ENCODE measurements at regions not wholly inside any gene's neighbourhood (a gene's known extent, or its start where the extent isn't known, plus 50 kb on each side); places are given as distances from the start of the nearest gene placed in this dataset.

DNA sequence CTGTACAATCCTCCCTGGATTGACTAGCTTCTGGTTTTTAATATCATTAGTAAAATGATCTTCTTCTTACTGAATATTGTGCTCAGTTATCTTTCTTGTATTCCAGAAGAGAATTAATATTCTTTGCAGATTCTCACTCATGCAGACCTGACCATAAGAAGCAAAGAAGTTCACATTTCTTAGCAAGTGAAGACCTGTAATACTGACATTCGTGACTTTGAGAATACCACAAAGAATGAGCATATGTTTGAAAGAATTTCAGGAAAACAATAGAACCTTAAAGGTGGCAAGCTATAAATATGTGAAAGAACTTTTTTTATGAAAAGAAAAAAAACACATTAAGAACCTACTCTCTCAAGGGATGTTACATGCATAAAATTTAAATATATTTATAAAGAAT is 371.6 kb downstream of the JRKL start:
- no peaks in the 10 kb centered on the region for H3K4me1 ChIP-seq (ENCODE audit: insufficient read depth, low read length)
- H3K9ac ChIP-seq (ENCODE audit: low read depth, low read length), result no peak overlapping the region
- no peaks in the 10 kb centered on the region for H3K9me3 ChIP-seq (ENCODE audit: control insufficient read depth, insufficient read depth, low read length)
- no peaks in the 10 kb centered on the region for H3K36me3 ChIP-seq (ENCODE audit: insufficient read depth, low read length)

GRCh38 chr11:96763244-96763643 is 373.4 kb downstream of the JRKL start:
- H3K9me3 ChIP-seq (ENCODE audit: control insufficient read depth, insufficient read depth, low read length), result no peaks in the 10 kb centered on the region
- H3K4me1 ChIP-seq (ENCODE audit: insufficient read depth, low read length), result no peaks in the 10 kb centered on the region
- H3K9ac ChIP-seq (ENCODE audit: low read depth, low read length), result no peak overlapping the region
- H3K36me3 ChIP-seq (ENCODE audit: insufficient read depth, low read length), result no peaks in the 10 kb centered on the region

GRCh38 chr11:96778272-96778671 is 388.5 kb downstream of the JRKL start:
- 0 out of 2 replicates have a peak, but pooled peaks cover 3% of the 10 kb centered on the region for H3K4me1 ChIP-seq (ENCODE audit: insufficient read depth, low read length)
- H3K36me3 ChIP-seq (ENCODE audit: insufficient read depth, low read length), result no peaks in the 10 kb centered on the region
- H3K9ac ChIP-seq (ENCODE audit: low read depth, low read length), result no peak overlapping the region
- no peaks in the 10 kb centered on the region for H3K9me3 ChIP-seq (ENCODE audit: control insufficient read depth, insufficient read depth, low read length)

- Histone ChIP-seq H3K9ac (ENCODE audit: low read depth, low read length) (no peak overlapping the region), H3K4me1 (ENCODE audit: insufficient read depth, low read length) (0 out of 2 replicates have a peak, but pooled peaks cover 3% of the 10 kb centered on the region), H3K9me3 (ENCODE audit: control insufficient read depth, insufficient read depth, low read length) (no peaks in the 10 kb centered on the region), H3K36me3 (ENCODE audit: insufficient read depth, low read length) (no peaks in the 10 kb centered on the region)
Measured at GRCh38 chr11:96779030-96779429, 389.2 kb downstream of the JRKL start.

DNA sequence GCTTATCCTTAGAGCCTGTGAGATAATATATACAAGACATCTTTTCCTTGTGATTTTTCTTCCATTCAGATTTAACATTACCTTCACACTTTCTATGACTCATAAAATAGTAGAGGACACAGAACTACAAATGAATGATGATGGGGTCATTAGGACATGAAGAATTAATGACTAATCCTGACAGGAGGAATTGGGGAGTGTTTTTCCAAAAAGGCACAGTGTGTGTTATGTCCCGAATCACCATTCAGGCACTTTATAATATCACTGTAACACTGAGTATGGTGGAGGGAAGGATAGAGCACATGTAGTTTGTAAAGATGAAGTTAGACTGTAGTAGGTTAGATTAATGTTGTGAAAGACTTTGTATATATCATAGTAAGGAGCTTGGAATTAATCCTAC is 391.3 kb downstream of the JRKL start:
- H3K9me3 ChIP-seq (ENCODE audit: control insufficient read depth, insufficient read depth, low read length), result no peaks in the 10 kb centered on the region
- H3K4me1 ChIP-seq (ENCODE audit: insufficient read depth, low read length), result 0 out of 2 replicates have a peak, but pooled peaks cover 3% of the 10 kb centered on the region
- H3K9ac ChIP-seq (ENCODE audit: low read depth, low read length), result no peak overlapping the region
- H3K36me3 ChIP-seq (ENCODE audit: insufficient read depth, low read length), result no peaks in the 10 kb centered on the region

DNA sequence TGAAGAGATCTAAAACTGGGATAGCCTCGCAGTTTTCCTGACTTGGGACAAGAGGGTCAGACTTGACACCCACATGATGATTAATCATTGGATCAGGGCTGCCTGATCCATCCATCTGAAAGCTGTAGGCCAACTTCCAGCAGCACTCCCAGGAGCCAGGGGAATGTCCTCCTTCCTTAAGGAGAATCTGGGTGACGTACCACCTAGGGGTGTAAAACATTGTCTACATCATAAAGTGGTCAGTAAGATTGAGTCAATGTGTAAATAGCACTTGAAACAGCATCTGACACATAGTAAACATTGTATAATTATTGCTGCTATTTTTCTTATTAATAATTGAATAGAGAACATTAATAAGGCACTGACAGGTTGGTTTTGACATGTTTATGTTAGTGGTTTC is 392.8 kb downstream of the JRKL start:
- H3K9ac ChIP-seq (ENCODE audit: low read depth, low read length), result no peak overlapping the region
- no peaks in the 10 kb centered on the region for H3K9me3 ChIP-seq (ENCODE audit: control insufficient read depth, insufficient read depth, low read length)
- H3K4me1 ChIP-seq (ENCODE audit: insufficient read depth, low read length), result 0 out of 2 replicates have a peak, but pooled peaks cover 3% of the 10 kb centered on the region
- no peaks in the 10 kb centered on the region; the same call in 1 of the 2 replicates for H3K36me3 ChIP-seq (ENCODE audit: insufficient read depth, low read length)

DNA sequence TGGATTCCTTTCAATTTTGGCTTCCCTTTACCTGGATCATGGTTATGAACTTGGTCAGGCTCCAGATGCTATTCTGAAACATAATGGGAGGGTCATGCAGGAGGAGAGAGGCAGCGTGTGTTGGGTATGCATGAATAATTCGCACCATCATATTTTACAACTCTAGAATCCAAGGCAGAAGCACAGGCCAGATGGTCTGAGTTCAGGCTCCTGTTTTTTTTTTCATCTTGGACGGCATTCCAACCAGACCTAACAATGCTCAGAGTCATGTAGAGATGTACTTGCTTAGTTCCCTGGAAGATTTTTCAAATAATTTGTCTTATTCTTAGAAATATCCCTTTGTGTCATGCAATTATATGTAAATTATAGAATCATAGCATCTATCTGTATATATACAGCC is 393.5 kb downstream of the JRKL start:
- no peaks in the 10 kb centered on the region for H3K9me3 ChIP-seq (ENCODE audit: control insufficient read depth, insufficient read depth, low read length)

GRCh38 chr11:96785073-96785472 is 395.3 kb downstream of the JRKL start:
- Histone ChIP-seq H3K9me3 (ENCODE audit: control insufficient read depth, insufficient read depth, low read length) (no peaks in the 10 kb centered on the region), H3K9ac (ENCODE audit: low read depth, low read length) (no peak overlapping the region), H3K36me3 (ENCODE audit: insufficient read depth, low read length) (no peaks in the 10 kb centered on the region; the same call in 1 of the 2 replicates), H3K4me1 (ENCODE audit: insufficient read depth, low read length) (no peaks in the 10 kb centered on the region)

More for the DNA sequence above, 393.5 kb downstream of the JRKL start:
- Histone ChIP-seq H3K4me1 (ENCODE audit: insufficient read depth, low read length) (no peaks in the 10 kb centered on the region), H3K36me3 (ENCODE audit: insufficient read depth, low read length) (no peaks in the 10 kb centered on the region; the same call in 1 of the 2 replicates), H3K9ac (ENCODE audit: low read depth, low read length) (no peak overlapping the region)

DNA sequence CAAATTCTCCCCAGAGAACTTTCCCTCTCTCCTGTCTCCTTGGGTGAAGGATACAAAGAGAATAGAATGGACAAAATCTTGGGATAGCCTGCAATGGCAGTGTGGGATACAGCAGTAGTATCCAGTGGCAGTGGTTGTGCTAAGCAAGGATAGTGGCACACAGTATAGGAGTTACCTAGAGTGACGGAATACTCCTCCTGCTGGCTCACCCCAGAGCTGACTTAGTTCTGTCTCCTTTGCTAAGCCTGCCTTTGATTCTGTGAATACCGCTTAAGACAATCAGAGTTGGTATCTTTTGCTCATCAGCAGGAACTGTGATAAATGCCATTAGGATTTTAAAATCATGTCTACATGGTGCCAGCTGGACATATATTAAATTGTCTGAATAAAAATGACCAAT is 404.3 kb downstream of the JRKL start:
- no peak overlapping the region for H3K9ac ChIP-seq (ENCODE audit: low read depth, low read length)
- no peaks in the 10 kb centered on the region for H3K4me1 ChIP-seq (ENCODE audit: insufficient read depth, low read length)

DNA sequence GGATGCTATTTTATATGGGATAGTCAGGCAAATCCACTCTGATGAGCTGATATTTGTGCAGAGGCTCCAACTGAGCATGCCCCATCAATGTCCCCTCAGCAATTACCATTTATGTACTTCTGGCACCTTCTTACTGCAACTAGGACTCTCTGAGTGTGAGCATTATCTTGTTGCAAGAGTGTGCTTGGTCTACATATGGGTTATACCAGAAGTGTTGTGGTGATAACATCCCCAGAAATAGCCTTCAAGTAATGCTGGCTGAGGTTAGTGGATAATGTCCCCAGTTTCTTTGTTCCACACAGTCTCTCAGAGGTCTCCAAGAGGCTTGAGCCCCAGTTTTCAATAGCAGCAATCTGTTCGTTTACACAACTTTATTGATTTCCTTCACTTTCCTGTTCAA is 408.6 kb downstream of the JRKL start:
- H3K4me1 ChIP-seq (ENCODE audit: insufficient read depth, low read length), result no peaks in the 10 kb centered on the region
- H3K36me3 ChIP-seq (ENCODE audit: insufficient read depth, low read length), result no peaks in the 10 kb centered on the region
- no peak overlapping the region for H3K9ac ChIP-seq (ENCODE audit: low read depth, low read length)
- no peaks in the 10 kb centered on the region for H3K9me3 ChIP-seq (ENCODE audit: control insufficient read depth, insufficient read depth, low read length)

More for the DNA sequence above, 404.3 kb downstream of the JRKL start:
- H3K36me3 ChIP-seq (ENCODE audit: insufficient read depth, low read length), result no peaks in the 10 kb centered on the region
- H3K9me3 ChIP-seq (ENCODE audit: control insufficient read depth, insufficient read depth, low read length), result no peaks in the 10 kb centered on the region

DNA sequence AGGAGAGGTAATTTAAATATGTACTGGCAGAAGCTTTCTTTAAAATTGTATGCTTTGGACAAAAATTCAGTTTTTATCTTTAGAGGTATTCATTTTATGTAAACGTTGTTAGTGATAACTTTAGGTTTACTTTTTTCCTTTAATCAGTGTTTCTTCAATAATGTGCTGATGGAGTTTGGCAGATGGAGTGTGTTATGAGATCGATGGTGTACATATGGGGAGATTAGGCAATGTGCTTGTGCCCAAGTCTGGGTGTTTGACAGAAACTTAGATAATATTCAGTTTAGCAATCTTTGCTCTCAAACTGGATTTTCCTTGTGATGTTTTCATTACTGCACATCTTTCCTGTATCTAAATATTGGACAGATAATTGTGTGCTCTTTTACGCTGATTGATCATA is 425.4 kb downstream of the JRKL start:
- H3K36me3 ChIP-seq (ENCODE audit: insufficient read depth, low read length), result no peaks in the 10 kb centered on the region
- no peaks in the 10 kb centered on the region for H3K4me1 ChIP-seq (ENCODE audit: insufficient read depth, low read length)
- H3K9me3 ChIP-seq (ENCODE audit: control insufficient read depth, insufficient read depth, low read length), result no peaks in the 10 kb centered on the region; the same call in 1 of the 2 replicates
- no peak overlapping the region for H3K9ac ChIP-seq (ENCODE audit: low read depth, low read length)

- Histone ChIP-seq H3K36me3 (ENCODE audit: insufficient read depth, low read length) (no peaks in the 10 kb centered on the region), H3K9ac (ENCODE audit: low read depth, low read length) (no peak overlapping the region), H3K9me3 (ENCODE audit: control insufficient read depth, insufficient read depth, low read length) (no peaks in the 10 kb centered on the region), H3K4me1 (ENCODE audit: insufficient read depth, low read length) (no peaks in the 10 kb centered on the region)
Measured at GRCh38 chr11:96817482-96818399, 427.9 kb downstream of the JRKL start.

GRCh38 chr11:96827164-96827563 is 437.4 kb downstream of the JRKL start:
- H3K9me3 ChIP-seq (ENCODE audit: control insufficient read depth, insufficient read depth, low read length), result no peaks in the 10 kb centered on the region
- H3K36me3 ChIP-seq (ENCODE audit: insufficient read depth, low read length), result no peaks in the 10 kb centered on the region
- H3K4me1 ChIP-seq (ENCODE audit: insufficient read depth, low read length), result no peaks in the 10 kb centered on the region
- no peak overlapping the region for H3K9ac ChIP-seq (ENCODE audit: low read depth, low read length)

DNA sequence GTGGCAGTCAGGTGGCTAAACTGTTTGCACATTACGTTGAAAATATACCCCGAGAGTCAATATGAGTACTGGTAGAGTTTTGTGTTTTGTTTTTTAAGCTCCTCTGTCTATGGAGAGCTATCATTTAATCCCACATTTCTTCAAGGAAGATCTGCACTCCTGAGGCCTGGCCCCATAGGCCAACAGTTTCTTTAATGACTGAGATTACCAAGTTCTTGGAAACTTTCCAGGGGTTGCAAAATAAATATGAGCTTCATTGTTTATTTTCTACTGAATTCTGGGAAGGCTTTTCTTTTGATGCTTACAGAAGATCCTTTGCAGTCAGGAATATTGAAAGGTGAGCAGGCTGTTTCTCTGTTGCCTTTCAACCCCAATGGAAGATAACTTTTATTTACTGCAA is 452.0 kb downstream of the JRKL start:
- H3K4me1 ChIP-seq (ENCODE audit: insufficient read depth, low read length), result no peaks in the 10 kb centered on the region
- H3K36me3 ChIP-seq (ENCODE audit: insufficient read depth, low read length), result no peaks in the 10 kb centered on the region
- no peak overlapping the region for H3K9ac ChIP-seq (ENCODE audit: low read depth, low read length)
- H3K9me3 ChIP-seq (ENCODE audit: control insufficient read depth, insufficient read depth, low read length), result no peaks in the 10 kb centered on the region

DNA sequence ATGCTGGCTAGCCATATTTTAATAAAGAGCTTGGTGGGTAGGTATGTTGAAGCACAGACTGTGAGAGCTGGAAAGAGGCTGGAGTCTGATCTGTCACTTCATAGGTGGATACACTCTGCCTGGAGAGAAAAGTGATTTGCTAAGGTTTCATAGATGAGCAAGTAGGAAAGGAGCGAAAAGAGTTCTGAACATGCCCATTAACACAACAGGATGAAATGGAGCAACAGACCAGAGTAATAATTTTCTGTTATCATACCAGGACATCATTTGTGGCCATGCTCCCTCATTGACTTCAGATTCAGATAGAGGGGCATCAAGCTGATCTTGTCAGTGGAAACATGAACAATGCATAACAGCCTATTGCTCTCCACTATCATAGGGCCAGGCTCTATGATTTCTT is 452.9 kb downstream of the JRKL start:
- Histone ChIP-seq H3K36me3 (ENCODE audit: insufficient read depth, low read length) (no peaks in the 10 kb centered on the region), H3K4me1 (ENCODE audit: insufficient read depth, low read length) (no peaks in the 10 kb centered on the region), H3K9me3 (ENCODE audit: control insufficient read depth, insufficient read depth, low read length) (no peaks in the 10 kb centered on the region), H3K9ac (ENCODE audit: low read depth, low read length) (no peak overlapping the region)
